ENCODE measurements at regions not wholly inside any gene's neighbourhood (a gene's known extent, or its start where the extent isn't known, plus 50 kb on each side); places are given as distances from the start of the nearest gene placed in this dataset.

DNA sequence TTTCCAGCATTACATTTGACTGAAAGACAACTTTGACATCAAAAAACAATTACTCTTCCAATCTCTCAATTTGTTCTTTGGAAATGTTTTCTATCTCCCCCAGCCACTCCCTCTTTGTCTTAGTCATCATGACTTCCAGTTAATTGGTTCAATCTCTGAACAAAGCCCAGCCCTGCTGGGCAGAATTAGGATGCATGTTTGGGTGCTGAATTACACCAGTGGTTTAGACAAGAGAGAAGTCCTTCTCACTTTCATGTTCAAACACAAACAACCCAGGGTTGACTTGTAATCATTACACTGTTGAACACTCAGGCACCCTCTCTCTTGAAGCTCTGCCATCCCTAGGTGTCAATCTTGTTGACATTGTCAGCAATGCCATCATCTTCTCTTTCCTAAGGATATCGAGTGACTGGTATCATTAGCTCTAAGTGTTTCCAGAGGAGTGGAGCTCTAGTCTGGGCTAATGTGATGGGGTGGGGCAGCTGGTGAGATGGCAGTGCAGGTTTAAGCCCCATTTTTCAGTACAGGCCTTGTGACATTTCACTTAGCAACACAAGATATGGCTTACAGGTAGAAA, 90.8 kb upstream of the MEIS1 start:
- no CpG with 5 or more reads among the region's 1 CpG for WGBS (ENCODE audit: insufficient coverage)
- no peaks in the 10 kb centered on the region for H3K36me3 ChIP-seq (replicated peaks in 1 of 2; ENCODE audit: control insufficient read depth in 1 of 2, insufficient read depth in 2 of 2, low read length in 2 of 2)
- no peaks in the 10 kb centered on the region for H3K9me3 ChIP-seq (replicated peaks in 1 of 2; ENCODE audit: control insufficient read depth in 1 of 2, insufficient read depth in 1 of 2, low read length in 2 of 2)
- no peaks in the 10 kb centered on the region for H3K27me3 ChIP-seq (ENCODE audit: control insufficient read depth in 2 of 2, insufficient read depth in 2 of 2, low read length in 2 of 2)
- DNase-seq: no peak
- no peaks in the 10 kb centered on the region for H3K4me1 ChIP-seq (ENCODE audit: control insufficient read depth in 1 of 2, insufficient read depth in 2 of 2, low read length in 2 of 2)
- Mint-ChIP-seq H3K36me3 (no peaks in the 10 kb centered on the region), H3K4me3 (no peak overlapping the region), H3K27me3 (ENCODE audit: low read depth in 3 of 3) (peaks cover 0 to 2% (median 0%) of the 10 kb centered on the region in 3 donors), H3K9me3 (peaks cover 0 to 11% (median 6%) of the 10 kb centered on the region in 7 donors), H3K27ac (no peak overlapping the region), H3K4me1 (no peaks in the 10 kb centered on the region)
- H3K4me2 ChIP-seq (replicated peaks; ENCODE audit: extremely low read depth, low read length, poor library complexity, severe bottlenecking): no peak overlapping the region
- H4K20me1 ChIP-seq (ENCODE audit: insufficient read depth, low read length): no peaks in the 10 kb centered on the region
- no peak overlapping the region for H3K27ac ChIP-seq (ENCODE audit: low read depth in 1 of 2, low read length in 2 of 2)
- H3K79me2 ChIP-seq (ENCODE audit: insufficient read depth, low read length): no peaks in the 10 kb centered on the region
- intact Hi-C loops (cut with micrococcal nuclease): no loop called here
- H3K9ac ChIP-seq (ENCODE audit: insufficient read depth, low read length, poor library complexity, severe bottlenecking): no peak overlapping the region
- H2AFZ ChIP-seq (ENCODE audit: insufficient read depth, low read depth, low read length, poor library complexity, severe bottlenecking): no peak overlapping the region
- H3K4me3 ChIP-seq (replicated peaks in 1 of 3; ENCODE audit: low read depth in 2 of 3, low read length in 3 of 3): no peak overlapping the region
- TF ChIP-seq, protein P1, sequence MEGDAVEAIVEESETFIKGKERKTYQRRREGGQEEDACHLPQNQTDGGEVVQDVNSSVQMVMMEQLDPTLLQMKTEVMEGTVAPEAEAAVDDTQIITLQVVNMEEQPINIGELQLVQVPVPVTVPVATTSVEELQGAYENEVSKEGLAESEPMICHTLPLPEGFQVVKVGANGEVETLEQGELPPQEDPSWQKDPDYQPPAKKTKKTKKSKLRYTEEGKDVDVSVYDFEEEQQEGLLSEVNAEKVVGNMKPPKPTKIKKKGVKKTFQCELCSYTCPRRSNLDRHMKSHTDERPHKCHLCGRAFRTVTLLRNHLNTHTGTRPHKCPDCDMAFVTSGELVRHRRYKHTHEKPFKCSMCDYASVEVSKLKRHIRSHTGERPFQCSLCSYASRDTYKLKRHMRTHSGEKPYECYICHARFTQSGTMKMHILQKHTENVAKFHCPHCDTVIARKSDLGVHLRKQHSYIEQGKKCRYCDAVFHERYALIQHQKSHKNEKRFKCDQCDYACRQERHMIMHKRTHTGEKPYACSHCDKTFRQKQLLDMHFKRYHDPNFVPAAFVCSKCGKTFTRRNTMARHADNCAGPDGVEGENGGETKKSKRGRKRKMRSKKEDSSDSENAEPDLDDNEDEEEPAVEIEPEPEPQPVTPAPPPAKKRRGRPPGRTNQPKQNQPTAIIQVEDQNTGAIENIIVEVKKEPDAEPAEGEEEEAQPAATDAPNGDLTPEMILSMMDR (IDR thresholded peaks at IDR 0.05): no peak

DNA sequence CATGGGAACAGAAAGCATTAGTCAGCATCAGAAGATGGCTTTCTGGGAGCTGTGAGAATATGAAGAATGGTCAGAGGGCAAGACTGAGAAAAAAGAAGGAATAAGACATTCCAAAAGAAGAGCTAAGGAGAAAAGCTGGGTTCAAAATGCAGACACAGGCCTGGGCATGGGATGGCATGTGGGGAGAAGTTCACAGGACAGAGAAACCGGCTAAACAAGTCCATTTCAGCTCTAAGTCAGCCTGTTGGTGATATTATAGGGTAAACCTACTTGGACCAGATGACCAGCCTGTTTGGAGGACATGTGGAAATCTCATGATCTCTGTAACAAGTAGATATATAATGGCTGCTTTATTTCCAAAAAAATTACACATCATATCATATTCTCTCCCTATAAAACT, 91.7 kb upstream of the MEIS1 start:
- H3K4me3 Mint-ChIP-seq: no peak overlapping the region
- no peak overlapping the region for H3K4me2 ChIP-seq (replicated peaks; ENCODE audit: extremely low read depth, low read length, poor library complexity, severe bottlenecking)

More for the DNA sequence above, 91.7 kb upstream of the MEIS1 start:
- H3K9ac ChIP-seq (ENCODE audit: insufficient read depth, low read length, poor library complexity, severe bottlenecking): no peak overlapping the region
- no peak overlapping the region for H3K27ac ChIP-seq (ENCODE audit: low read depth in 1 of 2, low read length in 2 of 2)
- H3K79me2 ChIP-seq (ENCODE audit: insufficient read depth, low read length): no peaks in the 10 kb centered on the region
- Mint-ChIP-seq H3K27me3 (ENCODE audit: low read depth in 3 of 3) (peaks cover 0 to 2% (median 0%) of the 10 kb centered on the region in 3 donors), H3K9me3 (peaks cover 3 to 12% (median 5%) of the 10 kb centered on the region in 7 donors), H3K4me1 (no peaks in the 10 kb centered on the region), H3K27ac (no peak overlapping the region), H3K36me3 (no peaks in the 10 kb centered on the region)
- H3K4me1 ChIP-seq (ENCODE audit: control insufficient read depth in 1 of 2, insufficient read depth in 2 of 2, low read length in 2 of 2): no peaks in the 10 kb centered on the region
- DNase-seq: no peak
- H3K4me3 ChIP-seq (replicated peaks in 1 of 3; ENCODE audit: low read depth in 2 of 3, low read length in 3 of 3): no peak overlapping the region
- H2AFZ ChIP-seq (ENCODE audit: insufficient read depth, low read depth, low read length, poor library complexity, severe bottlenecking): no peak overlapping the region
- no peaks in the 10 kb centered on the region for H3K9me3 ChIP-seq (replicated peaks in 1 of 2; ENCODE audit: control insufficient read depth in 1 of 2, insufficient read depth in 1 of 2, low read length in 2 of 2)
- intact Hi-C loops (cut with micrococcal nuclease): no loop called here
- no peaks in the 10 kb centered on the region for H3K27me3 ChIP-seq (ENCODE audit: control insufficient read depth in 2 of 2, insufficient read depth in 2 of 2, low read length in 2 of 2)
- WGBS (ENCODE audit: insufficient coverage): 83% methylated on average over 1 of the region's 1 CpG
- TF ChIP-seq, protein P1 (IDR thresholded peaks at IDR 0.05): no peak
- H4K20me1 ChIP-seq (ENCODE audit: insufficient read depth, low read length): no peaks in the 10 kb centered on the region
- H3K36me3 ChIP-seq (replicated peaks in 1 of 2; ENCODE audit: control insufficient read depth in 1 of 2, insufficient read depth in 2 of 2, low read length in 2 of 2): no peaks in the 10 kb centered on the region

Measured in CD14-positive monocyte (primary cell).